ENCODE measurements at regions not wholly inside any gene's neighbourhood (a gene's known extent, or its start where the extent isn't known, plus 50 kb on each side); places are given as distances from the start of the nearest gene placed in this dataset.

DNA sequence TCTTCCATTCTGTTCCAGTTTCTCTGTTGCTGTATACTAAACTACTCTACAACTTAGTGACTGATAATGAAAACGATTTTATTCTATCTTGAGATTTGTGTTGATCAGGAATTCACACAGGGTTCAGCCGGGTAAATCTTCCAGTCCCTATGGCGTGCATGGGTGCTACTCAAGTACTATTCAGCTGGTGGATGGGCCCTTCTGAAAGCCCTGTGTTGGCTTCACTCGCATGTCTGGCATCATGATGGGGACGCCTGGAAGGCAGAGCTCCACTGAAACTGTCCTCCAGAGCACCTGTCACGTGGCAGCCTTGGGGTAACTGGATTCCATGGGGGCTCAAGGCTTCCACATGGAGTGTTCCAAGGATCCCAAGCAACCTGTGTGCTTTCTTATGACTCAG, 86.0 kb upstream of the ZMIZ1 start:
- FAIRE-seq (no peak), DNase-seq (ENCODE audit: extremely low spot score, insufficient read length, low read depth) (no peak)

DNA sequence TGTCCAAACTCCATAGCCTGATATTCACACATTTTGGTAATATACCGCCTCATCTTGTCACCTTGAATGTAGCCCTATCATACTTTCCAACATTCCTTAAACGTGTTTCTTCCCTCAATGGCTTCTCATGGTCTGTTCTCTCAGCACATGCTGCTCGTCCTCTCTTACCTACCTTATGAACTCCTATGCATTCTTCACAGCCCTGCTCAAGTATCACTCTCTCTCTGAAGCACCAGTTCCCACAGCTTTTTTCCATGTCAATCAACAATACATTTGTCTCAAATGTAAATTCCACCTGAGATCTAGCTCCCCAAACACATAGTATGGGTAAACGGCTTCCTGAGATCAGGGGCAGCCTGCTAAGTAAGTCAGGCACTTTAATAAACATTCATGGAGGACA, 85.2 kb upstream of the ZMIZ1 start:
- DNase-seq (ENCODE audit: extremely low spot score, insufficient read length, low read depth) (no peak), FAIRE-seq (no peak)

DNA sequence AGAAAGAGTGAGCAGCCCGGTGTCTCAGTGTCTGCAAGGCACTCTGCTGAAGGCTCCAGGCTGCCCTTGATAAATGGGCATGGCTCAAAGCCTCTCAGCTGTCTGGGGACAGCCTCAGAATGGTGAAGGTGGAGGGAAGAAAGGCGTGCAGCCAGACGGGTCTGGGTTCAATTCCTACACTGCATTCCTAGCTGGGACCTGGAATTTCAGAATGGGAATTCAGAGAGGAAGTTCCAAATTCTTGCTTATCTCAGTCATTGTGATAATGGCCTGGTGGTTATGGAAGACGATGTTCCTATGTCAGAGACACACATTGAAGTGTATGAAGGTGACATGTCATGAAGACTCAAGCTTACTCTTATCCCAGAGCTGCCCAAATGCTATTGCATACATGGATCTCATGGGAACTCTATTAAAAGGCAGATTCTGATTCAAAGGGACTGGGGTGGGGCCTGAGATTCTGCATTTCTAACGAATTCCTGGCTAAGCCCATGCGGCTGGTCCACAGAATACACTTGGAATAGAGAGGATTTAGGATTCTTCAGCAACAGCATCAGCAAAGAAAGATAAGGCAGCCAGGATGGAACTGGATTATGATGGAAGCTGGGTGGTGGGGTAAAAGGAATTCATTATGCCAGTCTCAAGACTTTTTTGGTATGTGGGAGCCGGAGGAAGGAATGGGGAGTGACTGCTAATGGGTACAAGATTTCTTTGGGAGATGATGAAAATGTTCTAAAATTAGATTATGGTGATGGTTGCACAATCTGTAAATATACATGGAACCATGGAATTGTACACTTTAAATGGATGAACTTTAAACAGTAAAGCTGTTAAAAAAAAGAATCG, 82.6 kb upstream of the ZMIZ1 start:
- FAIRE-seq (no peak), DNase-seq (ENCODE audit: extremely low spot score, insufficient read length, low read depth) (no peak)

DNA sequence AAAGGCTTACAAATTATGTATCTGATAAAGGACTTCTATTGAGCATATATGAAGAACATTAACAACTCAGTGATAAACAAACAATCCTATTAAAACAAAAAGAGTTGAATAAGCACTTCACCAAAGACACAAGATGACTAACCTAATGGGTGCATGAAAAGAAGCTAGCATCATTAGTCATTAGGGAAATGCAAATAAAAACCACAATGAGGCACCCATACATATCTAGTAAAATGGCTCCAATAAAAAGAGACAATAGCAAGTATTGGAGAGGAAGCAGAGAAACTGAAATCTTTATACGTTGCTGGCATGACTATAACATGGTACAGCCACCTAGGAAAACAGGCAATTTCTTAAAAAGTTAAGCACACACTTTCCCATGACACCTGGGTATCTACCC, 77.6 kb upstream of the ZMIZ1 start:
- peak; percentile 9 for DNase-seq (ENCODE audit: extremely low spot score, insufficient read length, low read depth)
- FAIRE-seq: peak; percentile 52

DNA sequence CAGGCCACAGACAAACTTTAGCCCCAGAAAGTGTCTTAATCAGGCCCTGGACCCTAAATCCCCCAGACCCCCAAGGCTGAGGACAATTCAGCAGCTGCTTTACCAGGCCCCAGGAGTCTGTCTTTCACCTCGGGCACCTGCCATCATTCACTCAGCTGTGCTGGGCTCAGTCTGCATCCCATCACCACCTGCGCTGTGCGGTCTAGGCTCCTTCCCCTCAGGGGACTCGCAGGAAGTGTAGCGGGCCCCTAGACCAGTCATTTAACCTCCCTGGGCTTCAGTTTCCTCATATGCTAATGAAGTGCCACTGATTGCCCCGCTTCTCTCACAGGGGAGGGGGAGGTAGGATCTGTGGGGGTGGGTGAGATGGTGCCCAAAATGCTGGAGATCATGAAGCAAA, 76.4 kb upstream of the ZMIZ1 start:
- FAIRE-seq (peak; percentile 46), DNase-seq (ENCODE audit: extremely low spot score, insufficient read length, low read depth) (no peak)

DNA sequence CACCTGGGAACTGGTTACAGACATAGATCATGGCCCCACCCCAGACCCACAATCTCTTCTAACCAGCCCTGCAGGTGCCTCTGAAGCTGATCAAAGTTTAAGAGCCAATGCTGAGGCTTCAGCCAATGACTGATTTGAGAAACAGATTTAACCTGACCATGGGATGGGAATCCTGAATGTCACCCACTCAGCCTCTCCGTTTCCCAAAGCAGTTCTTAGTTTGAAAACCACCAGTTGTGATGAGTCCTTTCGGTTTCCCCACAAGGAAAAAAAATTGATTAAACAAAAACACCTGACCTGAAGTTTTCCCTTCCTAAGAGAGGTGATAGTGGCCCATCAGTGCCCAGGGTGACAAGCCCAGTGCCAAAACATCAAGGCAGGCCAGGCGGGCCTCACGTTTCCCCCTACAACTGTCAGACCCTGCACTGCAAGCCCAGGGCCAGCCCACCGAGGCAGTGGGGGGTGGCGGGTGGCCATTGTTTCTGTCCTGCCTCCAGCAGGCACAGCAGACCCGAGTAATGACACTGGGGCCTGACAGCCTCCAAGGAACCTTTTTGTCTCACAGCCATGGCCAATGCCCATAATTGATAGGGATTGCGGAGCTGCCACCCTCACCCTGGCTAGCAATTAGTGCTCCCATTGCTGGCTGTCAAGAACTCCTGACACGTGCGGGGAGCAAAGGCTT, 75.4 kb upstream of the ZMIZ1 start:
- no peak for DNase-seq (ENCODE audit: extremely low spot score, insufficient read length, low read depth)
- no peak for FAIRE-seq

DNA sequence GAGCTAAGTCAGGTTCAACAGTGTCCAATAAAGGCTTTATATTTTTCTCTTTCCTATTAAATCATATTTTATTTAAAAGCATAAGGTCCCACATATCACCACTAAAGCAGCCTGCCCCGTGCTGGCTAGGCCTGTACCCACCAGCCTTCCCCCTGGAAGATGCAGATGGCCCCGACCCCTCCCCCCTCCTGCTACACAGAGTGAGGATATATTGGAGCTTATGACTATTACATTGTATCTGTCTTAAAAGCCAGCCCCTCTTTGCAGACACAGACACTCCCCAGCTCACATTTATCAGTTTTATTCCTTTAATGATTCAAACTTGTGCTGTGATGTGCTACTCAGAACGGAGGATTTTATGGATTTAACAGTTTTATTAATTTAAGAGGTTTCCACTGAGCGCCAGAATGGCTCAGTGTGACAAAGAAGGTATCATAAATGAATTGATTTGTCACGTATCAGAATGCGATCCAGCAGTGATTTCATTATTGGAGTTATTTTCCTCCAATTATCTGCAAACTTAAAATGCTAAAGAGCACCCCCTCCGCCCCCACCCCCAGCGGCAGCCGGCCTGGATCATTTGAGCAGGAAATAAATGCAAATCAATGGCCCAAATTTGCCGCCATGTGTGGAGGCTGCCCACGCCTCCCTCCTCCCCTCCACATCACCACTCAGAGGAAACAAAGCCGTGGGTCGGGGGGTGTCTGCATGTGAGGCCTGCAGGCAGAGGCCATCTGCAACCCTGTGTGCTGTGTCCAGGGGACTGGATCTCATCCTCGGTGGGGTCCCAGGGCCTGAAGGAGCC, 72.6 kb upstream of the ZMIZ1 start:
- DNase-seq (ENCODE audit: extremely low spot score, insufficient read length, low read depth): no peak
- FAIRE-seq: no peak

DNA sequence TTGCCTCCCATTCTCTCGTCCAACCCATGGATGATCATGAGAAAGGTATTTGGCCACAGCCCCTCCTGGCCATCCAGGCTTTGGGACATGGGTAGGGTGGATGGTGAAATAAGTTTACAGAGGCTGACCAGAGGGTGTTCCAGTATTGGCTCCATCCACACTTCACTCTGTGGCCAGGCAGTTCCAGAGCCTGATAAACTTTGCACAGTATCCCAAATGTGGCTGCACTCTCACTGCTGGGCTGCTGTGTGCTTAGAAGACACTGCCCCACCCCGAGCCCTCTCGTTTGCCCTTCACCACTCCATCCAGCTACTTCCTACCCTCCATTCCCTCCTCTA, 72.0 kb upstream of the ZMIZ1 start:
- no peak for FAIRE-seq

DNA sequence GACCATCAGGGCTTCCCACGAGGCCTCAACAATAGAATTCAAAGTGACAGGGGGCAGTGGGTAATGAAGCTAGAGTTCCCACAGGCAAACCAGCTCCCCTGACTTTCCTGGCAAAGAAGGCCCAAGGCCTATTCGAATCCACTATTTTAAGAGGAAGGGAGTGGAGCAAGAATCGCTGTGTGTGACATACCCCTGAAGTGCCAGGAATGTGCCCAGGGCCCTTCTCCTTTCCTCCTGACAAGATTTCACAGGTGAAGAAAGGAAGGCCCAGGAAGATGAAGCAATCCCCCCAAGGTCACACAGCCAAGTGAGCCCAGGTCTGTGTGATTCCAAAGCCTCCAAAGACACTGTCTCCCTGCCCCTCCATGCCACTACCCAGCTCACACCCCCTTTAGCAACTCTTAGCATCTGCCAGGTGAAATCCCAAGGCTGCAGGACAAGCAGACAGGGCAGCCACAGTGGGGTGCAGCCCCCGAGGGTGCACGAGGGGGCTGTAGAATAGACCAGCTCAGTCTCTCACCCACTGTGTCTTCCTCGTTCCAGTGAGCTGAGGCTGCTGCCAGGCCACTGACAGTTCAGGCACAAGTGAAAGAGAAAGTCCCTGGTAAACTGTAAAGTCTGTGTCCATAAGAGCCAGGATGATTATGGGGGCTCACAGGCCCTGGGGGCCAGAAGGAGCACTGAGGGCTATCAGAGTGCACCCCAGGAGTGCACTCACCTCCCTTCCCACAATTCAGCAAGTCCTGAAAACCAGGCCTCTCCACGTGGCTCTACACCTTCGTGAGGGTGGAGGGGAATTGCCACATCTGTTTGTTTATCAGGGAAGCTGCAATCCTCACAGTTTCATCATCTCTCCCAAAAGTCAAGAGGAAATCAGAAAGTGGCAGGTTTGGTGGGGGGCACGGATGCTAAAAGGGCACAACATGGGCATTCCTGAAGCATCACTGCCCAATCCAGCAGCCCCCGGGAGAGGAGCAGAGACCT, 70.8 kb upstream of the ZMIZ1 start:
- FAIRE-seq (no peak), DNase-seq (ENCODE audit: extremely low spot score, insufficient read length, low read depth) (no peak)

More for the DNA sequence above, 72.0 kb upstream of the ZMIZ1 start:
- DNase-seq (ENCODE audit: extremely low spot score, insufficient read length, low read depth): no peak

DNA sequence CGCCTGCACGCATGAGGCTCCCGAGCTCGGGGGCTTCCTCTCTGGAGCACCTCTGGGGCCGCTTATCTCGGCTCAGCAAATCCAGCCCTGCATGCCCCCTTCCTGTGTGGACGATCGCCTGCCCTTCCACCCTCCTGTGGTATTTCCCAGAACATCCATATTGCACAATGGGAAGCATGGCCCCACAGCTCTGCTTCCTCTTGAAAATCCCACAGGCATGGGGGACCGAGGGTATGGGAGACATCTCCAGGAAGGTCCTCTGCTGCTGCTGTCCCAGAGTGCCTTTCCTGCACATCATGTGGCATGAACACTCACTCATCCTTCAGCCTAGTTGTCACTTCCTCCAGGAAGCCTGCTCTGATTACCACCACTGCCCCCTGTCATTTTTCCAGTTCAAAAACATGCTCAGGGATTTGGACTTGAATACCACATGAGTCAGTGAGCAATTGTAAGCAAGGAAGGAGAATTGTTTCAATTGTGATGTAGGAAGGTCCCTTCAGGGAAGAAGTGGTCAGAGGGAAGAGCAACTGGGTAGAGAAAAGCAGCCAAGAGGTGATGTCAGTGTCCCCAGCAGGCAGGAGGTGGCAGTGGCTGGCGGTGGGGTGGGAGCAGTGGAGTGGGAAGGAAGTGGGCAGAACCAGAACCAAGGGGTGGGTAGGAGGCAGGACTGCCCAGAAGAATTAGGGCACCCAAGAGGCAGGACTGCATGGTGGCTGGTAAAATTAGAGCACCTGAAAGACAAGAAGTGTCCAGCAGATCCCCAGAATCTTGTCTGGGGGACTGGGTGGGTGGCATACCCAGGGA, 67.5 kb upstream of the ZMIZ1 start:
- no peak for FAIRE-seq
- no peak for DNase-seq (ENCODE audit: extremely low spot score, insufficient read length, low read depth)

DNA sequence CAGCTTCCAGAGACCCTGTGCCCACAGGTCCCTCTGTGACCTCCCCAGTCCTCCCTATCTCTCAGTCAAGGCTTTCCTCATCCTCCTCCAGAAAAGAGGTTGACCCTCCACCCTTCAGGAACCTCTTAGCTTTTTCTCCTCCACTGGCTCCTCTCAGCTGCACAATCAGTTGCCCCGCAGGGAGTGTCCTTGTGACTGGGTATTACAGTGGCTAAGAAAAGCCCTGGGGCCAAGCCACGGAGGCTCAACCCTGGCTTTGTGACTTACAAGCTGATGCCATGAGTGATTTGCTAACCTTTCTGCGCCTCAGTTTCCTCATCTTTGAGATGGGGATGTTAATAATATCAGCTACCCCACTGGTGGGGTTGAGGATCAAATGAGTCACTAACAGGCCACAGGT, 66.4 kb upstream of the ZMIZ1 start:
- DNase-seq (ENCODE audit: extremely low spot score, insufficient read length, low read depth) (no peak), FAIRE-seq (no peak)

DNA sequence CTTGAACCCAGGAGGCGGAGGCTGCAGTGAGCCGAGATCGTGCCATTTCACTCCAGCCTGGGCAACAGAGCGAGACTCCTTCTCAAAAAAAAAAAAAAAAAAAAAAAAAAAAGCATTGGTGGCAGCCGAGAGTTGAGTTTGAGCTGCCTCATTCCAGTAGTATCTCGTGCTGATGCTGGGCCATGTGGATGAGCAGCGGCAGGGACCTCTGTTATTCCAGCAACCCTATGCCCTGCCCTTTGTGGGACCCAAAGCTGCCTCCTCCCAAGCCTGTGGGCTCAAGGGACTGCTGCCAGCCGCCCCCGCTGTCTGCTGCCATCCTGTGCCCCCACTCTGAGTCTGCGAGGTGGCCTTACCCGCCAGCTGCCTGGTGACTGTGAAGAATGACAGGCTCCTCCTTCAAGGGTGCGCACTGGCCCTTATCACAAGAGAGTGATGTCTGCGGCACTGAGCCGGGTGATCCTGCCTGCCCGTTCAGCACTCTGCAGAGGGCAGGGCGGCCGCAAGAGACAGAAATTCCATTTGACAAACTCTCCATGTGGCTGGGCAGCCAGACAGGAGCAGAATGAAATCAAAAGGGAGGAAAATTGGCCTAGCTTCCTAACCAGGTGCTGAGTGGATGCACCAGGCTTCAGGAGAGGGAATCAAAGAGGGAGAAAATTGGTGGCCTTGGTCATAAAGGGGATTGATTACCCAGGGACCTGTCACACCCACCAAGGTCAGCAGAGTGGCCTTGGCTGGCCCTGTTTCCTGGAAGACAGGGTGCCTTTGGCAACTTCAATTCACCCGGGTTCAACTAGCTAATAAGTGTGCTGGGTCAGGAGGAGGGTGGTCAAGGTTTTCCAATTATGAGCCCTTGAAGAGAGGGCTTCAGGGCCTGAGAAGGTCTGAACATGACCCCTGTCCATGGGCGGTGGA, 65.3 kb upstream of the ZMIZ1 start:
- DNase-seq (ENCODE audit: extremely low spot score, insufficient read length, low read depth): no peak
- no peak for FAIRE-seq

DNA sequence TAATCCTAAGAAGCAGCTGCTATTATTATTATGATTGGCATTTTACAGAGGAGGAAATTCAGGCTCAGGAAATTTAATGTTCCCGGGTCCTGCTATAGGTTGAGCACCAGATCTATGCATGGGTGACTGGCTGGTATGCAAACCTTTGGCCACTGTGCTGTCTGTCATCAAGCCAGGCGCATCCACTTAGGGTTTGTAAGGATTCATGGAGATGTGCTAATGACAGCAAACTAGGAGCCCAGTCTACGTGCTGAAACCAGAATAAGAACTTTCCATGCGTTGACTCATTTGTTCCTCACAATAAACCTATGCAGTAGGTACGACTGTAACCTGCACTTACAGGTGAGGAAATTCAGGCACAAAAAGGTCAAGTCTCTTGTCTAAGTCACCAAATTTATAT, 64.5 kb upstream of the ZMIZ1 start:
- FAIRE-seq (no peak), DNase-seq (ENCODE audit: extremely low spot score, insufficient read length, low read depth) (no peak)

DNA sequence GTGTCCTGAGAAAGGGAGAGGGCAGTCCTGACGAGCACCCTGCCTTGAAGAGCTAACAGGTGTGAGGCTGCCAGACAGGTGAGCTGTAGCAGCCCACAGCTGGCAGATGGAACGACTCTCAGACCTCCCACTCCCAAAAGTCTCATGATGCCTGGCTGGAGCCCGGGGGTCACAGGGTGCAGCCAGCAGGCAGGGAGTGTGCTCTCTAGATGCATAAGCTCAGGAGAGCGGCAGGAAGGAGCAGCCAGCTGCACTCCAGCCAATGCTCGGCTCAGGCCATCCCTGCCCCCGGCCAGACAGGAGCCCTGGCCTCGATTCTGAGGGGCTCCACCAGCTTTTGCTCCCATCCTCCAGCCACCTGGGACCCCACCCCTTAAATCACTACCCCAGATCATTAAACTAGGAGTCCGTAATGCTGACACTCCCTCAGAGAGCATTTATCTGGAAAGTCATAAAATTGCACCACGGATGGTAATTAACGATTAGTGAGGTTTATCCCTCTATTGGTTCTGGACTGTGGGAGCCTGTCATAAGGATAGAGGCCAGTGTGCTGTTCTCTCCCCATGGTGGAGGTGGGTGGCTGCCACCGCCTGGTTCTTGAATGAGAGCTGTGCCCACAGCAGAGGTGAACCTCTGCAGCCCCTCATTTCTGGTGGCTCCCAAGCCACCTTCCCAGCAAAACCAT, 63.5 kb upstream of the ZMIZ1 start:
- DNase-seq (ENCODE audit: extremely low spot score, insufficient read length, low read depth) (no peak), FAIRE-seq (no peak)

DNA sequence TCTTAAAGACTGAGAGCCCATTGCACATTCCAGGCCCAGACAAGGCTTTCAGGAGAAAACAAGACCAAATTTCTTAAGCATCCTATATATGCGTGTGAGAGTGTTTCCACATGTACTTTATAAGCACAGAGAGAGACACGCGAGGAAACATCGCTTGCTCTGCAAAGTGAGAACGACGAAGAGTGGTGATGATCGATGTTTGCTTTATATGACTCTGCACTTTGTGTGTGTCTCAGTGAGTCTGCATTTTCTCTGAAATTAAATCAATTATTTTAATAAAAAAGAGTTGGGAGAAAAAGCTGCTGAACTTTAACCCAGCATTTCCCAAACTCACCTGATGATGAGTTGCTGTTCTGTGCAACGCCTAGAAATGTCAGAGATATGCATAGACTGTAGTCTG, 61.7 kb upstream of the ZMIZ1 start:
- DNase-seq (ENCODE audit: extremely low spot score, insufficient read length, low read depth): no peak
- no peak for FAIRE-seq

DNA sequence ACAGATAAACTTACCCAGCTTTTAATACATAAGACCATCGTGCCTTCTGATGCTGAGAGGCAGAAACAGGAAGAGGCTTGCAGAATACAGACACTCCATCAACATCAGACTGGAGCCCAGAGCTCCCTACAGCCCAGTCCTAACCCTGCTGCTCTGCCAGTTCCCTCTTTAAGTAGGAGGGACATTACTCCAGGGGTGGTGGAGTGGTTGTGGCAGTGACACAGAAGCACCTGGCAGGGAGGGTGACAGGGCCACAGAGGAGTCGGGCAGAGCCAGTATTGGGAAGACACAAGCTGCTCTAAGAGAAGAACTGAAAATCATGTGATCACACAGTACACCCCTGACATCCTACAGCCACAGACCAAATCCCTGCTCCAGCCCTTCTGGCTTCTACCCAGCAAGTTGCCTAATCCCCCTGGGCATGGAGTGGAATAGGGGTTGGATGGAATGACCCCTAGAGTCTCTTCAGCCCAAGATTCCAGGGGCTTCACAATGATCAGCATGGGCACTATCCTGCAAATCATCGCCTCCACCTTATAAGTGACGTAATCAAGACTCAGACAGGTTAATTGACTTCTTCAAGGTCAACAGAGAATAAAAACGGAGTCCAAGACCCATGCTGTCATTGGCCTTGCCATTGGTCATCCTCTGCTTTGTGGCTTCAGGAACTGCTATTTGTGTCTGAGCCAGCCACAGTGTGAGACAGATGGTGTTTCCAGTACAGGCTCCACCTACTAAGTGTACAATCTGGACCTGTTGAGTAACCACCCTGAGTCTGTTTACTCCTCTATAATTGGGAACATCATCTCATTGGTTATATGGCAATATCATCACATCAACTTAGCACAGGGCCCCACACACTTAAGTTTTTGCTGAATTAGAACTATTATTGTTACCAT, 61.1 kb upstream of the ZMIZ1 start:
- DNase-seq (ENCODE audit: extremely low spot score, insufficient read length, low read depth): no peak
- no peak for FAIRE-seq

DNA sequence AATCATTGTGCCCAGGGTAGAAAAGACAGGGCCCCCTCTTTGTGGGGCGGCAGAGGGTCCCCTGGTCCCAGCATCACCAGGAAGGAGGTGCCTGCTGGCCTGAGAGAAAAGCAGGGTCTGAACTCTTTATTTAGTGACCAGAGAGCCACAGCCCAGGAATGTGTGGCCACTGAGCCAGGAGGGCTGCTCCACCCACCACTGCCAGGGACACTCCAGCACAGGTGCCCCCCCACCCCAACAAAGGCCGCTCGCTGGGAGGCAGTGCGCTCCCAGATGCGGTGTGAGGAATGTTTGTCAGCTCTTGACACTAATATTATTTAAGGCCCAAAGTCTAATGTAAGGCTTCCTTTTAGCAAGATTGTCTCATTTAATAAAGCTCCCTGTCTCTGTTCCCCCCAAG, 59.6 kb upstream of the ZMIZ1 start:
- DNase-seq (ENCODE audit: extremely low spot score, insufficient read length, low read depth) (no peak), FAIRE-seq (no peak)

Measured in GM18507 (cell line).